Retinal pigment epithelial cell (primary cell): ENCODE measurements at regions not wholly inside any gene's neighbourhood (a gene's known extent, or its start where the extent isn't known, plus 50 kb on each side); places are given as distances from the start of the nearest gene placed in this dataset.

Experiments used
- DNase-seq: peaks from one replicate; pipeline ENCODE4 v3.0.0-alpha.2; 2010; ENCODE audit warnings: low read depth
- H3K4me3 ChIP-seq: 2 replicates; pipeline ENCODE4 v1.5.1; 2011; ENCODE audit warnings: mild to moderate bottlenecking, low read length, control low read depth, moderate library complexity
- TF ChIP-seq, protein P1 (sequence below): conservative IDR thresholded peaks from 2 replicates; pipeline ENCODE4 v1.5.1; 2011; ENCODE audit warnings: low read depth, low read length, control low read depth, inconsistent platforms

DNA sequence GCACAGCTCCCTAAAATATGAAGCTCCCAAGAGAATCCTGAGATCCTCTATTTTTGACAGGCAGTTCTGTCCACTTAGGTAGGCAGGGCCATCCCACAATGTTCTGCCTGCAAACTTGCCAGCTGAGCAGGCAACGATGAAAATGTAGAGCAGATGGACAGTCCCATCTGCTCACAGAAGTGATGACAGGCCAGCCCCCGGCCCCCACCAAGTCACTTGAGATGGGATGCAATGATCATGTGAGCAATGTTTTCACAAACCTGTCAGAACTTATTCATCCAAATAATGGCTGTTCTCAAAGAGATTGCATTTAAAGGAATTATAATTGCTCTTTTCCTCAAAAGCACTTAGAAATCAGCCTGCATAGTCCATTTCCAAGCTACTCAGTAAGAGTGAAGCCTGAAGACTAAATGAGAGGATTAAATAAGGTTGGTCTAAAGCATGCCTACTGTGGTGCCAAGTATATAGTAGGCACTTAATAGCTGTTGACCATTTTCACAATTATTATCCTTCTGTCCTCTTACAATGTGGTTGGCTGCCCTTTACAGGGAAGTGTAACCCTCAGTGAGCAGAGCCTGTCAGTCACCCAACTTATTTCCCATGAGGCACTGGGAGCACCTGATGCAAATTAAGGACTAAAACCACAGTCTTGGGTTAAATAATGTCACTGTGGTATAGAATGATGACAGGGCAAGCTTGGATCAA lies 301.2 kb downstream of the FGFR2 start:
- no peak overlapping the region for H3K4me3 ChIP-seq
- no peak for DNase-seq
- TF ChIP-seq, protein P1, sequence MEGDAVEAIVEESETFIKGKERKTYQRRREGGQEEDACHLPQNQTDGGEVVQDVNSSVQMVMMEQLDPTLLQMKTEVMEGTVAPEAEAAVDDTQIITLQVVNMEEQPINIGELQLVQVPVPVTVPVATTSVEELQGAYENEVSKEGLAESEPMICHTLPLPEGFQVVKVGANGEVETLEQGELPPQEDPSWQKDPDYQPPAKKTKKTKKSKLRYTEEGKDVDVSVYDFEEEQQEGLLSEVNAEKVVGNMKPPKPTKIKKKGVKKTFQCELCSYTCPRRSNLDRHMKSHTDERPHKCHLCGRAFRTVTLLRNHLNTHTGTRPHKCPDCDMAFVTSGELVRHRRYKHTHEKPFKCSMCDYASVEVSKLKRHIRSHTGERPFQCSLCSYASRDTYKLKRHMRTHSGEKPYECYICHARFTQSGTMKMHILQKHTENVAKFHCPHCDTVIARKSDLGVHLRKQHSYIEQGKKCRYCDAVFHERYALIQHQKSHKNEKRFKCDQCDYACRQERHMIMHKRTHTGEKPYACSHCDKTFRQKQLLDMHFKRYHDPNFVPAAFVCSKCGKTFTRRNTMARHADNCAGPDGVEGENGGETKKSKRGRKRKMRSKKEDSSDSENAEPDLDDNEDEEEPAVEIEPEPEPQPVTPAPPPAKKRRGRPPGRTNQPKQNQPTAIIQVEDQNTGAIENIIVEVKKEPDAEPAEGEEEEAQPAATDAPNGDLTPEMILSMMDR: no peak

DNA sequence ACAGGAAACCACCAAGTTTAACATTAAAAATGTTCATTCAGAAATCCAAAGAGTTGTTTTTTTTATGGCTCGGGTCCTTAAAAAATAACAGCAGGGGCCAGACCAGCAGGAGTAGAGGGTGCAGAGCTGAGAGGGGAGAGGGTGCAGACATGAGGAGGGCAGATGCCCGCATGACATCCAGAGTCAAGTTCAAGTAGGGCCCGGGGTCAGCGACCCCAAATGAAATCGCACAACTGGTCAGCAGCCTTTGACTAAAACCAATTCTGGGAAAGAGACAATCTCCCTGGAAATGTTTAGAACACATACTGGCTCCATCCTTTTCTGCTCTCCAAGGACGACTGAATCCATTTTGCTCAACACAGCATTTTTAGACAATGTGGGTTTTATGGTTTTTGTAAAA lies 297.5 kb downstream of the FGFR2 start:
- DNase-seq: no peak

DNA sequence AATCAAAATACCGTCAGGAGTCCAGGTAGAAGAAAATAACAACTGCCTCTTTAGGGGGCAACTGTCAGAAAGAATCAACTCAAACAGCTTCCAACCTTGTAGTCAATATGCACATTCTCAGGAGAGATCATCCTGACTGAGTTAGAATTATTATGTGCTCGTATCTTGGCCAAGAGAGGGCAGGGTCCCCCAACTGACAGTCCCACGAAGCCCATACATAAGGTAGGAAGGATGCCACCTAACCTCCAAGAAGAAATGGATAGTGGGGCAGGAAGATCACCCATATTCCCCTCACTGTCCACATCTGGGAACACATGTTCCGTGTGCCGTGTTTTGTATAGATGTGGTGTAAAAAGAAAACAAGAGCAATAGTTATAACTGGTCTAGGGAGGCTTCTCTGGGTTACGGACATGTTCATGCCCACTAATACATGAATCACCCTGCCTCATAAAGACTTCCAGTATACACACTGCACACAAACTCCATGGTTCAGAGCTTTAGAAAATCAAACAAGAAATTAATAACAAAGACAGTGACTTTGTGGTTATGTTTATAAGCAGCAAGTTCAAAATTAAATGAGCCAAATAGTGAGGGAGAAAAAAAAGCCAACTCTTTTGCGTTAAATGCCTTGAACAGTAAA lies 295.6 kb downstream of the FGFR2 start:
- H3K4me3 ChIP-seq: no peak overlapping the region
- TF ChIP-seq, protein P1: no peak
- no peak for DNase-seq

More for the DNA sequence above, 297.5 kb downstream of the FGFR2 start:
- TF ChIP-seq, protein P1: no peak
- H3K4me3 ChIP-seq: no peak overlapping the region

DNA sequence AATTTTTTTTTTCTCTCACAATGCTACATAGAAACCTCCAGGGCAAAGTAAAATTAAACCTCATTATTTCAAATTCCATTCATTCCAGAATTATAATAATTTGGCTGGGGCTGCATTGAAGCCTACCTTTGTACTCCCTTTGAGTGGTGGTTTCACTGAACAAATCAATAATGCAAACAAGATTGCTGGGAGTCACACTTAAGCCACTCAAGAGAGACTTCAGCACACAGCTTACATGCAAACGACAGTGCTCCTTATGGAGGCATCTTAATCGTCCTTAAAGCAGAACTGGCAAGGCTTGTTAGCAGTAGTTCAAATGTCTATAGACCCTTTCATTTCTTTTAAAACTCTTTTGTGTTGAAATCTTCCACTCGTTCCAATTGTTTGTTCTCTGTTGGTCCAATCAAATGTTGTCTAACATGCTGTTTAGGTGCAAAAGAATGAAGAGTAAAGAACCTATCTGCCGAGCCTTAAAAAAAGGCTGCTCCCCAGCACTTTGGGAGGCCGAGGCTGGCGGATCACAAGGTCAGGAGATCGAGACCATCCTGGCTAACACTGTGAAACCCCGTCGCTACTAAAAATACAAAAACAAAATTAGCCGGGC lies 294.9 kb downstream of the FGFR2 start:
- TF ChIP-seq, protein P1: no peak
- no peak for DNase-seq

DNA sequence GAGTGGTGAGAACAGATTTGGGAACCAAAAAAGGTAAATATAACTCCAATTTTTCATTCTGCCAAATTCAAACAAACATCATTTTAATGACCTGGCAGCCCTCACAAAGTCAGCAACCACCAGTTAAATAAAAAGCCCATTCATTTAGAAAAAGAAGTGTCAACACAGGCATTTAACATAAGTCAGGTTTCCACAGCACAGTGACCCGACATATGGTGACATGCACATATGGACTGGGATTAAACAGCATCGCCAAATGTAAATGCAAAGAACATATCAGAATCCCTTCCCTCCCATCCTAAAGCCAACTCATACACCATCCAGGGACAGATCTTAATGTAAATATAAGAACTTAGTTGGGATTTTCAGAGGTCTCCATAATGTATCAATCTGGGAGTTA lies 293.2 kb downstream of the FGFR2 start:
- TF ChIP-seq, protein P1: no peak
- DNase-seq: no peak
- H3K4me3 ChIP-seq: no peak overlapping the region

More for the DNA sequence above, 294.9 kb downstream of the FGFR2 start:
- H3K4me3 ChIP-seq: no peak overlapping the region

DNA sequence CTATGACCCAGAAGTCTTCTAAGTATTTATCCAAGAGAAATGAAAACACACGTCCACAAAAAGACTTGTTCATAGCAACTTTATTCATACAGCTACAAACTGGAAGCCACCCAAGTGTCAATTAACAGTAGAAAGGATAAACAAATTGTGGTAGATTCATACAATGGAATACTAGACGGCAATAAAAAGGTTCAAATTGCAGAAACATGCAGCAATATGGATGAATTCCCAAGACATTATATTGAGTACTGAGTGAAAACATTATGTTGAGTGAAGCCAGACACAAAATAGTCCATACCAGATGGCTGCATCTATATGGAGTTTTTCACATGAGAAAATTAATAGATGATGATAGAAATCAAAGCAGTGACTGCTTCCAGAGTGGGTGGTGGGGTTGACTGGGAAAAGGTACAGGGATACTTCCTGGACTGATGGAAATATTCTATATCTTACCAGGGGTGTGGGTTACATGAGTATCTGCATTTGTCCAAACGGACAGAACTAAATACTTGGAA lies 292.0 kb downstream of the FGFR2 start:
- no peak overlapping the region for H3K4me3 ChIP-seq
- no peak for DNase-seq
- TF ChIP-seq, protein P1: no peak
